ENCODE measurements at regions not wholly inside any gene's neighbourhood (a gene's known extent, or its start where the extent isn't known, plus 50 kb on each side); places are given as distances from the start of the nearest gene placed in this dataset.

- Histone ChIP-seq H3K4me3 (IDR thresholded peaks at IDR 0.05; ENCODE audit: insufficient read depth, low read depth, low read length) (no peak overlapping the region), H3K27me3 (ENCODE audit: insufficient read depth, low read depth) (no peaks in the 10 kb centered on the region), H3K79me2 (ENCODE audit: insufficient read depth, low read depth) (no peaks in the 10 kb centered on the region), H3K36me3 (ENCODE audit: insufficient read depth) (no peaks in the 10 kb centered on the region), H3K4me1 (ENCODE audit: low read depth, poor library complexity, severe bottlenecking) (no peaks in the 10 kb centered on the region), H2AFZ (ENCODE audit: low read depth) (no peak overlapping the region), H3K4me2 (no peak overlapping the region), H3K9ac (no peak overlapping the region), H3K27ac (no peak overlapping the region), H4K20me1 (ENCODE audit: insufficient read depth) (no peaks in the 10 kb centered on the region)
- no peak for TF ChIP-seq CTCF (conservative IDR thresholded peaks at IDR 0.05; ENCODE audit: low read depth, low read length)
Observed at GRCh38 chr9:13729955-13730354, 450.5 kb upstream of the MPDZ start.

GRCh38 chr9:13728917-13729811 lies 449.7 kb upstream of the MPDZ start:
- Histone ChIP-seq H3K9ac (no peak overlapping the region), H3K27me3 (ENCODE audit: insufficient read depth, low read depth) (no peaks in the 10 kb centered on the region), H3K4me3 (IDR thresholded peaks at IDR 0.05; ENCODE audit: insufficient read depth, low read depth, low read length) (no peak overlapping the region), H3K36me3 (ENCODE audit: insufficient read depth) (no peaks in the 10 kb centered on the region), H3K27ac (no peak overlapping the region), H3K4me1 (ENCODE audit: low read depth, poor library complexity, severe bottlenecking) (no peaks in the 10 kb centered on the region), H2AFZ (ENCODE audit: low read depth) (no peak overlapping the region), H4K20me1 (ENCODE audit: insufficient read depth) (no peaks in the 10 kb centered on the region), H3K4me2 (no peak overlapping the region), H3K79me2 (ENCODE audit: insufficient read depth, low read depth) (no peaks in the 10 kb centered on the region)
- TF ChIP-seq CTCF (conservative IDR thresholded peaks at IDR 0.05; ENCODE audit: low read depth, low read length), result no peak

DNA sequence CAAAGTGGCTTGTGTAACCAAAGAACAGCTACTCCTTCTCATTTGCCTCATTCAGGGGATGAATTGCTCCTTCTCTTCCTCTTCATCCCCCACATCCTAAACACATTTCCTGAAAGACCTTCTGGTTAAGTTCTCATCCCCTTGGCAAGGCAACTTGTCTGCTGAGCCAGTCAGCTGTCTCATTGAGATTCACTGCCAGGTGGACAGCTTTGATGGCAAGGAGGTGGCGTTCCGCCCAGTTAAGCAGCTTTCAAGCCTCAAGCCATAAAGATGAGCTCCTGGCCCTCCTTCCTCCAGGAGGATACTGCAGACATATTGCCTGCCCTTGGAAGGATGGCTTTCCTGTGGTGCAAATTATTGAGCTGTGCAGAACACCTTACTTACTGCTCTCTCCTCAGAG lies 448.6 kb upstream of the MPDZ start:
- no peak for TF ChIP-seq CTCF (conservative IDR thresholded peaks at IDR 0.05; ENCODE audit: low read depth, low read length)
- no peaks in the 10 kb centered on the region for H3K36me3 ChIP-seq (ENCODE audit: insufficient read depth)
- no peak overlapping the region for H3K4me3 ChIP-seq (IDR thresholded peaks at IDR 0.05; ENCODE audit: insufficient read depth, low read depth, low read length)
- H4K20me1 ChIP-seq (ENCODE audit: insufficient read depth), result no peaks in the 10 kb centered on the region
- no peak overlapping the region for H3K9ac ChIP-seq
- no peak overlapping the region for H3K27ac ChIP-seq
- no peak overlapping the region for H3K4me2 ChIP-seq
- no peaks in the 10 kb centered on the region for H3K27me3 ChIP-seq (ENCODE audit: insufficient read depth, low read depth)
- H2AFZ ChIP-seq (ENCODE audit: low read depth), result no peak overlapping the region
- no peaks in the 10 kb centered on the region for H3K4me1 ChIP-seq (ENCODE audit: low read depth, poor library complexity, severe bottlenecking)
- H3K79me2 ChIP-seq (ENCODE audit: insufficient read depth, low read depth), result no peaks in the 10 kb centered on the region

- H3K4me1 ChIP-seq (ENCODE audit: low read depth, poor library complexity, severe bottlenecking), result no peaks in the 10 kb centered on the region
- H3K9ac ChIP-seq, result no peak overlapping the region
- no peaks in the 10 kb centered on the region for H3K27me3 ChIP-seq (ENCODE audit: insufficient read depth, low read depth)
- no peaks in the 10 kb centered on the region for H3K36me3 ChIP-seq (ENCODE audit: insufficient read depth)
- no peak overlapping the region for H3K4me3 ChIP-seq (IDR thresholded peaks at IDR 0.05; ENCODE audit: insufficient read depth, low read depth, low read length)
- no peak for TF ChIP-seq CTCF (conservative IDR thresholded peaks at IDR 0.05; ENCODE audit: low read depth, low read length)
- no peaks in the 10 kb centered on the region for H3K79me2 ChIP-seq (ENCODE audit: insufficient read depth, low read depth)
- no peak overlapping the region for H2AFZ ChIP-seq (ENCODE audit: low read depth)
- no peak overlapping the region for H3K27ac ChIP-seq
- no peak overlapping the region for H3K4me2 ChIP-seq
- H4K20me1 ChIP-seq (ENCODE audit: insufficient read depth), result no peaks in the 10 kb centered on the region
Observed at GRCh38 chr9:13726746-13727145, 447.3 kb upstream of the MPDZ start.

Measured in KMS-11 (cell line).